ENCODE measurements at regions not wholly inside any gene's neighbourhood (a gene's known extent, or its start where the extent isn't known, plus 50 kb on each side); places are given as distances from the start of the nearest gene placed in this dataset.

DNA sequence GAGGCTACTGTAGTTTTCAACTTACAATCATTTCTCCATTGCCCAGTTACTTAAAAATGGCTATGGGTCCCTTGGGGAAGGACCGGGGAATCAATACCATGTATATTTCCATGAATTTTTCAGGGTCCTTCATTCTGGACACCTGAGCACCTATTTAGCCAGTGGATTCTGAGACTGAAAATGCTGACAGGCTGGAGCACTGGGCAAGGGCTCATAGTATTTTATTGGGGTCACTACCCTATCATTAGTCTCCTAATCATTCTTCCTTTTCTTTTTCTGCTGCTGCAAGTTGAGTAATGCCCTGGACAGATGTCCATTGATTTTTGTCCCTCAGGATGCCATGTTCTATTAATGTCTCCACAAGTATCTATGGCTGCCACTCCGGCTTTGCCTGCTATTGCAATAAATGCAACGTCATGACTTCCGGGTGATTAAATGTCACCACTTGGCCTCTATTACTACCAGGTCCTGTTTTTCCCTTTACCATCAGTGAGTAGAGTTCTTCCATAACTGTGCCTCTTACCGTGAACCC is 279.3 kb upstream of the FBXL7 start:
- no peaks in the 10 kb centered on the region for H3K36me3 Mint-ChIP-seq
- no peak overlapping the region for H3K4me3 Mint-ChIP-seq
- H3K27me3 Mint-ChIP-seq, result no peaks in the 10 kb centered on the region
- DNase-seq (ENCODE audit: low spot score) (no peak), ATAC-seq (no peak)
- peaks cover 23% of the 10 kb centered on the region for H3K9me3 Mint-ChIP-seq
- H3K27ac Mint-ChIP-seq, result no peak overlapping the region
- no peaks in the 10 kb centered on the region for H3K4me1 Mint-ChIP-seq (ENCODE audit: low read depth in 2 of 2)

DNA sequence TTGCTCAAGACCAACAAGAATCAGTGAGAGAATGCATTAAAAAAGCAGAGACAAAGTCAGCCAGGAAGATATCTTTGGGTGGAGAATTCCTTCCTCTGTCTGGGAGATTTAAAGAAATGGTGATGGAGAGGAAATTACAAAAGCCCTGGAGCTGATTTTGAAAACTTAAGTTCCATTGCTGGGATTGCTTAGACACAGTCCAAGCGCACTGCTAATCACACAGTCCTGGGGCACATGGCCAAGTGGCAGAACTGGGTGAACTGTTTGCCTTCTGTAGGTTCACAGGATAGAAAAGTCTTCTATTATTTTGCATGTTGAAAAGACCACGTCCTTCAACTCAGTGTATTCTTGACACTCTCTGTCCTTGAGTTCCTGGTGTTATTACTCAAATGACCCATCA is 284.9 kb upstream of the FBXL7 start:
- no peak overlapping the region for H3K27ac Mint-ChIP-seq
- no peak overlapping the region for H3K4me3 Mint-ChIP-seq
- ATAC-seq (no peak), DNase-seq (ENCODE audit: low spot score) (no peak)
- H3K9me3 Mint-ChIP-seq, result peaks cover 6% of the 10 kb centered on the region
- no peaks in the 10 kb centered on the region for H3K27me3 Mint-ChIP-seq
- H3K36me3 Mint-ChIP-seq, result no peaks in the 10 kb centered on the region
- no peaks in the 10 kb centered on the region for H3K4me1 Mint-ChIP-seq (ENCODE audit: low read depth in 2 of 2)

- ATAC-seq, result no peak
- Mint-ChIP-seq H3K9me3 (peaks cover 6% of the 10 kb centered on the region), H3K36me3 (no peaks in the 10 kb centered on the region), H3K4me3 (no peak overlapping the region), H3K4me1 (ENCODE audit: low read depth in 2 of 2) (no peaks in the 10 kb centered on the region), H3K27ac (no peak overlapping the region), H3K27me3 (no peaks in the 10 kb centered on the region)
- no peak for DNase-seq (ENCODE audit: low spot score)
Observed at GRCh38 chr5:15214010-15214409, 286.0 kb upstream of the FBXL7 start.

- no peaks in the 10 kb centered on the region for H3K36me3 Mint-ChIP-seq
- no peak for ATAC-seq
- H3K27ac Mint-ChIP-seq, result no peak overlapping the region
- H3K4me1 Mint-ChIP-seq (ENCODE audit: low read depth in 2 of 2), result no peaks in the 10 kb centered on the region
- peaks cover 3% of the 10 kb centered on the region for H3K9me3 Mint-ChIP-seq
- DNase-seq (ENCODE audit: low spot score), result no peak
- H3K27me3 Mint-ChIP-seq, result no peaks in the 10 kb centered on the region
- H3K4me3 Mint-ChIP-seq, result no peak overlapping the region
Observed at GRCh38 chr5:15209053-15209762, 290.8 kb upstream of the FBXL7 start.

- peaks cover 3% of the 10 kb centered on the region for H3K9me3 Mint-ChIP-seq
Observed at GRCh38 chr5:15206133-15206532, 293.8 kb upstream of the FBXL7 start.

DNA sequence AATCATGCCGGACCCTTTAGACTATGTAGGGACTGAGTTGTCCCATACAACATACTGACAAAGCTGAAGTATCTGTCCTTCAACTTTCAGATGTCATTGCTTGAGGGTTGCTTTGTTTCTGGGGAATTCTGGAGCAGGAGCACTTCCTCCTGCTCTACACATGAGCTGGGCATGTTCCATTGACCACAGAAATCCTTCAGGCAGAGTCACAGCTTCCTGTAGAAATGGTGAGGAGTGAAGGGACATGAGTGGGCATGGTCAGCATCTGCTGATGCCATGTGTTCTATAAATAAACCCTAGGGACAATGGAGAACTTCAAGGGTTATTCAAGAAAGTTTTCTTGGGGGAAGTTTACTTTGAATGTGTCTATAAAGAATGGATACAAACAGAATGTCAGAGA is 296.6 kb upstream of the FBXL7 start:
- H3K27ac Mint-ChIP-seq, result no peak overlapping the region
- H3K4me3 Mint-ChIP-seq, result no peak overlapping the region
- H3K9me3 Mint-ChIP-seq, result peaks cover 3% of the 10 kb centered on the region
- no peak for ATAC-seq
- DNase-seq (ENCODE audit: low spot score), result no peak
- H3K4me1 Mint-ChIP-seq (ENCODE audit: low read depth in 2 of 2), result no peaks in the 10 kb centered on the region
- no peaks in the 10 kb centered on the region for H3K36me3 Mint-ChIP-seq
- no peaks in the 10 kb centered on the region for H3K27me3 Mint-ChIP-seq

More at GRCh38 chr5:15206133-15206532, 293.8 kb upstream of the FBXL7 start:
- ATAC-seq (no peak), DNase-seq (ENCODE audit: low spot score) (no peak)
- H3K36me3 Mint-ChIP-seq, result no peaks in the 10 kb centered on the region
- no peak overlapping the region for H3K4me3 Mint-ChIP-seq
- H3K4me1 Mint-ChIP-seq (ENCODE audit: low read depth in 2 of 2), result no peaks in the 10 kb centered on the region
- H3K27me3 Mint-ChIP-seq, result no peaks in the 10 kb centered on the region
- no peak overlapping the region for H3K27ac Mint-ChIP-seq

GRCh38 chr5:15191012-15191411 is 309.0 kb upstream of the FBXL7 start:
- H3K9me3 Mint-ChIP-seq, result peaks cover 20% of the 10 kb centered on the region
- H3K27me3 Mint-ChIP-seq, result no peaks in the 10 kb centered on the region
- H3K27ac Mint-ChIP-seq, result no peak overlapping the region
- no peak overlapping the region for H3K4me3 Mint-ChIP-seq
- ATAC-seq (no peak), DNase-seq (ENCODE audit: low spot score) (no peak)
- H3K36me3 Mint-ChIP-seq, result no peaks in the 10 kb centered on the region
- H3K4me1 Mint-ChIP-seq (ENCODE audit: low read depth in 2 of 2), result no peaks in the 10 kb centered on the region

DNA sequence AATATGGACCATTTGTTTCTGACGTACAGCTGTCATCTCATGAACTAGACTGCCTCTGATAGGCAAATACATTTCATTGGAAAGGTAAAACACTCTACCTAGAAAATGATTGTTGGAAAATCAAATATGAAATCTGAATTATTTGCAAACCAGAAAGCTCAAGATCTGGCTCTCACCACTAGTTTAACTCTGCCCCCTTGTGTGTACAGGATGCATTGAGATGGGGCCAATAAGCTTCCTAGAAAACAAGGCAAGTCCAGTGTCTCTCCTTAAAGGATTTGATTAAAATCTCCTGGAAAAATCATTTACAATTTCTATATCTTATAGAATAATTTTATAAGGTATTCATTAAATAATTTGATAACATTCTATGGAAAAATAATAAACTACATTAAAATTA is 311.9 kb upstream of the ANKH start:
- peaks cover 5% of the 10 kb centered on the region for H3K9me3 Mint-ChIP-seq
- H3K4me3 Mint-ChIP-seq, result no peak overlapping the region
- no peaks in the 10 kb centered on the region for H3K36me3 Mint-ChIP-seq
- ATAC-seq (no peak), DNase-seq (ENCODE audit: low spot score) (no peak)
- H3K27me3 Mint-ChIP-seq, result no peaks in the 10 kb centered on the region
- H3K27ac Mint-ChIP-seq, result no peak overlapping the region
- H3K4me1 Mint-ChIP-seq (ENCODE audit: low read depth in 2 of 2), result no peaks in the 10 kb centered on the region

DNA sequence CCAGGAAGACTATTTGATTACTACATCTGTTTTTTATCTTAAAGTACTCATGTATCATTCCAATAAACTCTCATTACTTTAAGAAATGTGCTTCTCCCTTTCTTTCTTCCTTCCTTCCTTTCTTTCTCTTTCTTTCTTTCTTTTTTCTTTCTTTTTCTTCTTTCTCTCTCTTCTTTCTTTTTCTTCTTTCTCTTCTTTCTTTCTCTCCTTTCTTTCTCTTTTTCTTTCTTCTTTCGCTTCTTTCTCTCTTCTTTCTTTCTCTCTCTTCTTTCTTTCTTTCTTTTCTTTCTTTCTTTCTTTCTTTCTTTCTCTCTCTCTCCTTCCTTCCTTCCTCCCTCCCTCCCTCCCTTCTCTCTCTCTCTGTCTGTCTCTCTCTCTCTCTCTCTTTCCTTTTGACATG is 298.6 kb upstream of the ANKH start:
- no peaks in the 10 kb centered on the region for H3K27me3 Mint-ChIP-seq
- ATAC-seq (no peak), DNase-seq (ENCODE audit: low spot score) (no peak)
- H3K9me3 Mint-ChIP-seq, result peaks cover 3% of the 10 kb centered on the region
- peaks cover 10% of the 10 kb centered on the region for H3K36me3 Mint-ChIP-seq
- H3K4me3 Mint-ChIP-seq, result no peak overlapping the region
- no peaks in the 10 kb centered on the region for H3K4me1 Mint-ChIP-seq (ENCODE audit: low read depth in 2 of 2)
- no peak overlapping the region for H3K27ac Mint-ChIP-seq

- DNase-seq (ENCODE audit: low spot score) (no peak), ATAC-seq (no peak)
- Mint-ChIP-seq H3K36me3 (peaks cover 10% of the 10 kb centered on the region), H3K27me3 (no peaks in the 10 kb centered on the region), H3K4me3 (no peak overlapping the region), H3K27ac (no peak overlapping the region), H3K4me1 (ENCODE audit: low read depth in 2 of 2) (no peaks in the 10 kb centered on the region), H3K9me3 (peaks cover 12% of the 10 kb centered on the region)
Observed at GRCh38 chr5:15168358-15168757, 296.8 kb upstream of the ANKH start.

DNA sequence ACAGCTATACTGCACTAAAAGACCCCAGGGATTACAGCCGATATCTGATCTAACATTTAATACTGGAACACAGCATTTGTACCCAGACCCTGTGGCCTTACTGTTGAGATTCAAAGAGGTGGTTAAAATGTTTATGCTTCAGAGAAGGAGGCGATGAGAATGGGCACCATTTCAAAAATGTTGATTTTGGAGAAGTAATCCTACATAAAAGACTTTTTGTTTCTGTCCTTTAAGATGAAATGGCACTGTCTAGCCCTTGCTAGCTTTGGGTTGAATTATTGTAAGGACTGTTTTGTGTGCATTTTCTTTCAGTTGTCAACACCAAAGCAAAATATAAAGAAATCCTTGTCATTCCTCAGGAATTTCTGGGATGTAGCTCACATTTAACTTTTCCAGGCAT is 288.5 kb upstream of the ANKH start:
- ATAC-seq (no peak), DNase-seq (ENCODE audit: low spot score) (no peak)
- Mint-ChIP-seq H3K27me3 (no peaks in the 10 kb centered on the region), H3K36me3 (no peaks in the 10 kb centered on the region), H3K27ac (no peak overlapping the region), H3K4me3 (no peak overlapping the region), H3K4me1 (ENCODE audit: low read depth in 2 of 2) (no peaks in the 10 kb centered on the region), H3K9me3 (peaks cover 16% of the 10 kb centered on the region)

GRCh38 chr5:15159606-15160005 is 288.0 kb upstream of the ANKH start:
- ATAC-seq (no peak), DNase-seq (ENCODE audit: low spot score) (no peak)
- peaks cover 13% of the 10 kb centered on the region for H3K9me3 Mint-ChIP-seq
- no peak overlapping the region for H3K27ac Mint-ChIP-seq
- no peaks in the 10 kb centered on the region for H3K27me3 Mint-ChIP-seq
- H3K4me1 Mint-ChIP-seq (ENCODE audit: low read depth in 2 of 2), result no peaks in the 10 kb centered on the region
- no peaks in the 10 kb centered on the region for H3K36me3 Mint-ChIP-seq
- no peak overlapping the region for H3K4me3 Mint-ChIP-seq

- Mint-ChIP-seq H3K4me1 (ENCODE audit: low read depth in 2 of 2) (no peaks in the 10 kb centered on the region), H3K9me3 (no peaks in the 10 kb centered on the region), H3K27ac (no peak overlapping the region), H3K36me3 (no peaks in the 10 kb centered on the region), H3K4me3 (no peak overlapping the region), H3K27me3 (no peaks in the 10 kb centered on the region)
- DNase-seq (ENCODE audit: low spot score) (no peak), ATAC-seq (no peak)
Observed at GRCh38 chr5:15142458-15142857, 270.9 kb upstream of the ANKH start.

DNA sequence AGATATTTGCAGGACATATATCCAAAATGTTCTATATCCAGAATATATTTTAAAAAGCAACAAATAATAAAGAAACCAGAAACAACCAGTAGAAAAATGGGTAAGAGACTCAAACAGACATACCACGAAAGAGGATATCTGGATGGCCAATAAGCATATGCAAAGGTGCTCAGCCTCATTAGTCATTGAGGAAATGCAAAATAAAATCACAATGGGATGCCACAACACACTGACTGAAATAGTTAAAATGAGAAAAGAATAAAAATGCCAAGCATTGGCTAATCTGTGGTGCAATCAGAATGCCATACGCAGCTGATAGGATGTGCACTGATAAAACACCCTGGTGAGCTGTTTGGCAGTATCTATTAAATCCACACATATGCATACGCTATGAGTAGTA is 265.8 kb upstream of the ANKH start:
- no peak for ATAC-seq
- Mint-ChIP-seq H3K4me1 (ENCODE audit: low read depth in 2 of 2) (no peaks in the 10 kb centered on the region), H3K9me3 (peaks cover 10% of the 10 kb centered on the region), H3K36me3 (no peaks in the 10 kb centered on the region), H3K4me3 (no peak overlapping the region), H3K27ac (no peak overlapping the region), H3K27me3 (no peaks in the 10 kb centered on the region)
- DNase-seq (ENCODE audit: low spot score), result no peak

GRCh38 chr5:15135661-15136060 is 264.1 kb upstream of the ANKH start:
- no peak for DNase-seq (ENCODE audit: low spot score)
- Mint-ChIP-seq H3K27me3 (no peaks in the 10 kb centered on the region), H3K9me3 (peaks cover 14% of the 10 kb centered on the region), H3K27ac (no peak overlapping the region), H3K4me1 (ENCODE audit: low read depth in 2 of 2) (no peaks in the 10 kb centered on the region), H3K36me3 (no peaks in the 10 kb centered on the region), H3K4me3 (no peak overlapping the region)
- ATAC-seq, result no peak

All from natural killer cell treated with Interleukin-12 subunit alpha and Interleukin-12 subunit beta and Interleukin-15 and Interleukin-18, amount 100 ng/mL, for 72 hours (primary cell).